CD8-positive, alpha-beta memory T cell (primary cell): ENCODE measurements at regions not wholly inside any gene's neighbourhood (a gene's known extent, or its start where the extent isn't known, plus 50 kb on each side); places are given as distances from the start of the nearest gene placed in this dataset.
"Not testable (repeated sequence)": the region's sequence is repeated elsewhere in the genome, so short reads cannot be mapped to it uniquely, and the experiment has no call there.

Experiments used
- CTCF ChIA-PET: fragments of 350-600 bp; sonication (Branson Sonifier 250); formaldehyde crosslinking; loops from one replicate; lab custom pipeline; 2021; ENCODE audit warnings: antibody characterized with exemption; lab: Charles Lee
- POLR2A ChIA-PET: fragments of 350-600 bp; sonication (Branson Sonifier 250); formaldehyde crosslinking; loops from one replicate; lab custom pipeline; 2021; ENCODE audit warnings: antibody characterized with exemption; lab: Charles Lee
- DNase-seq, 5 donors: peaks; one replicate each; pipeline versions ENCODE4 v3.0.0 to v3.0.0-alpha.2; 2020 to 2022; ENCODE audit warnings: mixed read lengths in 1 of 5
- H3K27ac ChIP-seq: one replicate; pipeline ENCODE4 v1.7.0; 2013; ENCODE audit warnings: low read depth, mild to moderate bottlenecking, low read length, moderate library complexity
- H3K27me3 ChIP-seq: 2 replicates; pipeline ENCODE4 v1.7.0; 2013; ENCODE audit warnings: low read length, mild to moderate bottlenecking; ENCODE audit not compliant: insufficient read depth, poor library complexity, severe bottlenecking
- H3K36me3 ChIP-seq: 2 replicates; pipeline ENCODE4 v1.7.0; 2013; ENCODE audit warnings: mild to moderate bottlenecking, low read length, moderate library complexity; ENCODE audit not compliant: insufficient read depth
- H3K4me1 ChIP-seq: 2 replicates; pipeline ENCODE4 v1.7.0; 2013; ENCODE audit warnings: mild to moderate bottlenecking, low read length, moderate library complexity; ENCODE audit not compliant: insufficient read depth
- H3K4me3 ChIP-seq: 2 replicates; pipeline ENCODE4 v1.7.0; 2013; ENCODE audit warnings: mild to moderate bottlenecking, low read length
- H3K9me3 ChIP-seq: 2 replicates; pipeline ENCODE4 v1.7.0; 2013; ENCODE audit warnings: mild to moderate bottlenecking, low read length
- H3K27ac Mint-ChIP-seq, 8 donors: one replicate each; pipeline ENCODE4 v1.8.0; 2020 to 2021; ENCODE audit warnings: mixed read lengths in 8 of 8, mild to moderate bottlenecking in 6 of 8, inconsistent platforms in 3 of 8, moderate library complexity in 3 of 8
- H3K27me3 Mint-ChIP-seq, 2 donors: one replicate each; pipeline ENCODE4 v1.8.0; 2020 to 2021; ENCODE audit warnings: mixed read lengths in 2 of 2, mild to moderate bottlenecking in 1 of 2, moderate library complexity in 1 of 2
- H3K36me3 Mint-ChIP-seq, 3 donors: one replicate each; pipeline ENCODE4 v1.8.0; 2020 to 2021; ENCODE audit warnings: mixed read lengths in 3 of 3, inconsistent platforms in 1 of 3, mild to moderate bottlenecking in 1 of 3
- H3K4me1 Mint-ChIP-seq, 3 donors: one replicate each; pipeline ENCODE4 v1.8.0; 2020 to 2021; ENCODE audit warnings: mixed read lengths in 3 of 3, inconsistent platforms in 1 of 3, mild to moderate bottlenecking in 1 of 3
- H3K4me3 Mint-ChIP-seq, 7 donors: one replicate each; pipeline ENCODE4 v1.8.0; 2020 to 2021; ENCODE audit warnings: mixed read lengths in 7 of 7, mild to moderate bottlenecking in 6 of 7, moderate library complexity in 4 of 7, inconsistent platforms in 2 of 7
- H3K9me3 Mint-ChIP-seq, 5 donors: one replicate each; pipeline ENCODE4 v1.8.0; 2020 to 2022; ENCODE audit warnings: mixed read lengths in 5 of 5, mild to moderate bottlenecking in 3 of 5, moderate library complexity in 2 of 5, inconsistent platforms in 1 of 5

DNA sequence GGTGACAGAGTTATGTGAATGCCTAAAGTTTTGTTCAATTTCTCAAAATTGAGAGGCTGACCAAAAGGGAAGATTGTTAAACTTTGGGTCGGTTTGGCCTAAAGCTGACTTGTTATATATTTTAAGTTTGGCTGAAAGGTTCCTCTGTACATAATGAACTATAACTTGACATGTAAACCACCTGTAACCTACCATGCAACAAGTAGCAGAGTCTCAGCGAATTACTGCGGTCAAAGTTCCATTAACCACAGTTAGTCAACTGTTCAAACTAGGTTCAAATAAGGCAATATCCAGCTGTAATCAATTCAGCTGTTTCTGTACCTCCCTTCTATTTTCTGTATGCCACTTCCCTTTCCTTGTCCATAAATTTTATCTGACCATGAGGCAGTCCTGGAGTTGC is 325.1 kb upstream of the NMUR2 start:
- H3K9me3 ChIP-seq: no peaks in the 10 kb centered on the region
- no peak for DNase-seq
- H3K36me3 Mint-ChIP-seq: no peaks in the 10 kb centered on the region
- H3K4me1 Mint-ChIP-seq: no peaks in the 10 kb centered on the region
- ChIA-PET CTCF (no interaction called here), POLR2A (no interaction called here)
- H3K27me3 ChIP-seq: no peaks in the 10 kb centered on the region
- H3K4me1 ChIP-seq: no peaks in the 10 kb centered on the region
- H3K27ac Mint-ChIP-seq: no peak overlapping the region
- no peak overlapping the region for H3K27ac ChIP-seq
- H3K9me3 Mint-ChIP-seq: peaks cover 0 to 14% (median 4%) of the 10 kb centered on the region in 5 donors
- no peaks in the 10 kb centered on the region for H3K27me3 Mint-ChIP-seq
- H3K4me3 ChIP-seq: no peak overlapping the region
- no peaks in the 10 kb centered on the region for H3K36me3 ChIP-seq
- no peak overlapping the region for H3K4me3 Mint-ChIP-seq

DNA sequence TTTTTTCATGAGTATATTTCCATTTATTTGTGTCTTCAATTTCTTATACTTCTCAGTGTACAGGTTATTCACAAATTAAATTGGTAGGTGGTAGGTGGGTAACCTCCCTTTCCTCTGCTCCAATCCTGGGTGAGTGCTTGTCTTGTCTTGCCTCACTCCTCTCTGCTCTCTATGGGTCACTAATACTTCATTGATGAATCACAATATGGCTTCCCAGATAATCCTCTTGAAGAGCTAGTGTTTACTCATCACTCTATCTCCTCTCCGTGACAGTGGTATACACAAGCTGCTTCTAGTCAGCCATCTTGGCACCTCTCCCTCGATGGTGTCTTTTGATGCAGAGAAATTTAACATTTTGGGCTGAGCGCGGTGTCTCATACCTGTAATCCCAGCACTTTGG is 331.8 kb upstream of the NMUR2 start:
- ChIA-PET POLR2A (no interaction called here), CTCF (no interaction called here)
- Histone ChIP-seq H3K27me3 (no peaks in the 10 kb centered on the region), H3K9me3 (no peaks in the 10 kb centered on the region), H3K36me3 (no peaks in the 10 kb centered on the region), H3K27ac (no peak overlapping the region), H3K4me1 (no peaks in the 10 kb centered on the region), H3K4me3 (no peak overlapping the region)
- Mint-ChIP-seq H3K27me3 (no peaks in the 10 kb centered on the region), H3K4me1 (no peaks in the 10 kb centered on the region), H3K9me3 (peaks cover 9 to 26% (median 17%) of the 10 kb centered on the region in 5 donors), H3K27ac (no peak overlapping the region), H3K36me3 (no peaks in the 10 kb centered on the region), H3K4me3 (no peak overlapping the region)
- DNase-seq: no peak

DNA sequence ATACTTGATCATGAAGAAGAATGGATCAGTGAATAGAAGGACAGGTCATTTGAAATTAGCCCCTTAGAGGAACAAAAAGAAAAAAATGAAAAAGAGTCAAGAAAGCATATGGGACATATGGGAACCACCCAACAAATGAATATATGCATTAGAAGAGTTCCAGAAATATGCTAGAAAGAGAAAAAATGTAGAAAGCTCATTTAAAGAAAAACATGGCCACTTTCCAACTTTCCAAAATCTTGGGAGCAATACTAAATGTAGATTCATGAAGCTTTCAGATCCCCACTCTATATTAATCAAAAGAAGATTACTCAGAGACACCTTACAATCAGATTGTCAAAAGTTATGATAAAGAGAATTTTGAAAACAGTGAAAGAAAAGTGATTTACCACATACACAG is 334.8 kb upstream of the NMUR2 start:
- Histone ChIP-seq H3K27ac (no peak overlapping the region), H3K9me3 (no peaks in the 10 kb centered on the region), H3K27me3 (no peaks in the 10 kb centered on the region), H3K4me1 (no peaks in the 10 kb centered on the region), H3K4me3 (no peak overlapping the region), H3K36me3 (no peaks in the 10 kb centered on the region)
- H3K27me3 Mint-ChIP-seq: no peaks in the 10 kb centered on the region
- peaks cover 11 to 26% (median 17%) of the 10 kb centered on the region in 5 donors for H3K9me3 Mint-ChIP-seq
- H3K4me1 Mint-ChIP-seq: no peaks in the 10 kb centered on the region
- H3K36me3 Mint-ChIP-seq: no peaks in the 10 kb centered on the region
- no peak overlapping the region for H3K27ac Mint-ChIP-seq
- DNase-seq: no peak
- H3K4me3 Mint-ChIP-seq: no peak overlapping the region
- CTCF ChIA-PET: no interaction called here
- POLR2A ChIA-PET: no interaction called here

DNA sequence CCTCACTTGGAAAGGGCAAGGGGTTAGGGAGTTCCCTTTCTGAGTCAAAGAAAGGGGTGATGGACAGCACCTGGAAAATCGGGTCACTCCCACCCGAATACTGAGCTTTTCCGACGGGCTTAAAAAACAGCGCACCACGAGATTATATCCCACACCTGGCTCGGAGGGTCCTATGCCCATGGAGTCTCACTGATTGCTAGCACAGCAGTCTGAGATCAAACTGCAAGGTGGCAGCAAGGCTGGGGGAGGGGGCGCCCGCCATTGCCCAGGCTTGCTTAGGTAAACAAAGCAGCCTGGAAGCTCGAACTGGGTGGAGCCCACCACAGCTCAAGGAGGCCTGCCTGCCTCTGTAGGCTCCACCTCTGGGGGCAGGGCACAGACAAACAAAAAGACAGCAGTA is 336.0 kb upstream of the NMUR2 start:
- H3K4me1 ChIP-seq, H3K36me3 Mint-ChIP-seq, H3K9me3 ChIP-seq, CTCF ChIA-PET, H3K4me1 Mint-ChIP-seq, H3K4me3 ChIP-seq, H3K27ac Mint-ChIP-seq, H3K27me3 ChIP-seq, H3K27me3 Mint-ChIP-seq, H3K27ac ChIP-seq, H3K4me3 Mint-ChIP-seq, H3K36me3 ChIP-seq, DNase-seq, POLR2A ChIA-PET: not testable (repeated sequence)
- H3K9me3 Mint-ChIP-seq: peaks cover 11 to 26% (median 17%) of the 10 kb centered on the region in 5 donors

DNA sequence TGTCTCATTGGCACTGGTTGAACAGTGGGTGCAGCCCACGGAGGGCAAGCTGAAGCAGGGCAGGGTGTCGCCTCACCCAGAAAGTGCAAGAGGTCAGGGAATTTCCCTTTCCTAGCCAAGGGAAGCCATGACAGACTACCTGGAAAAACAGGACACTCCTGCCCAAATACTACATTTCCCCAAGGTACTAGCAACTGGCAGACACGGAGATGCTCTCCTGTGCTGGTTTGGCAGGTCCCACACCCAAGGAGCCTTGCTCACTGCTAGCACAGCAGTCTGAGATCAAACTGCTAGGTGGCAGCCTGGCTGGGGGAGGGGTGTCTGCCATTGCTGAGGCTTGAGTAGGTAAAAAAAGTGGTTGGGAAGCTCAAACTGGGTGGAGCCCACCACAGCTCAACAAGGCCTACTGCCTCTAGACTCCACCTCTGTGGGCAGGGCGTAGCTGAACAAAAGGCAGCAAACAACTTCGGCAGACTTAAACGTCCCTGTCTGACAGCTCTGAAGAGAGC is 382.7 kb upstream of the NMUR2 start:
- POLR2A ChIA-PET, H3K36me3 Mint-ChIP-seq, H3K4me1 Mint-ChIP-seq, H3K27ac Mint-ChIP-seq, H3K4me1 ChIP-seq, H3K4me3 Mint-ChIP-seq, H3K27me3 ChIP-seq, H3K27ac ChIP-seq, CTCF ChIA-PET, H3K4me3 ChIP-seq, H3K9me3 ChIP-seq, H3K27me3 Mint-ChIP-seq, DNase-seq, H3K36me3 ChIP-seq: not testable (repeated sequence)
- H3K9me3 Mint-ChIP-seq: peaks cover 6 to 22% (median 12%) of the 10 kb centered on the region in 5 donors

DNA sequence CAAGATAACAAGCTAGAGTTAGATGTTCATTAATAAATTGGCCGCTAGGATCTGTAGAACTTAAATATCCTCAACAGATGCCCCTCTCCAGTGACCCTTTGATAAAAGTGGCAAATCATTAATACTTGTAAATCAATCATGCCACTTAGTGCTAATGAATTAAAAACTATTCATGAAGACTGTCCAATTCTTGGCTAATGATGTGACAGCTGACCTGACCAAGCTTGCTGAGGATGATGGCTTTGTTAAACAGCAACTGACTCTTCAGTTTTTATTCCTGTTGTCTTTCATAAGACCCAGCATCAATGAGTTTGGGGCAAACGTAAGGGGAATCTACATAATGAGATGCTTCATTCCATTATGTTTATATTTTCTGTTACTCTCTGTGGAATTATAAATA is 396.8 kb upstream of the NMUR2 start:
- no peaks in the 10 kb centered on the region for H3K27me3 Mint-ChIP-seq
- no peak overlapping the region for H3K4me3 Mint-ChIP-seq
- POLR2A ChIA-PET: no interaction called here
- Histone ChIP-seq H3K9me3 (no peaks in the 10 kb centered on the region), H3K36me3 (no peaks in the 10 kb centered on the region), H3K4me3 (no peak overlapping the region), H3K4me1 (no peaks in the 10 kb centered on the region), H3K27ac (no peak overlapping the region), H3K27me3 (no peaks in the 10 kb centered on the region)
- no peak for DNase-seq
- CTCF ChIA-PET: no interaction called here
- H3K4me1 Mint-ChIP-seq: no peaks in the 10 kb centered on the region
- no peaks in the 10 kb centered on the region for H3K36me3 Mint-ChIP-seq
- H3K9me3 Mint-ChIP-seq: peaks cover 0 to 16% (median 0%) of the 10 kb centered on the region in 5 donors
- no peak overlapping the region for H3K27ac Mint-ChIP-seq

DNA sequence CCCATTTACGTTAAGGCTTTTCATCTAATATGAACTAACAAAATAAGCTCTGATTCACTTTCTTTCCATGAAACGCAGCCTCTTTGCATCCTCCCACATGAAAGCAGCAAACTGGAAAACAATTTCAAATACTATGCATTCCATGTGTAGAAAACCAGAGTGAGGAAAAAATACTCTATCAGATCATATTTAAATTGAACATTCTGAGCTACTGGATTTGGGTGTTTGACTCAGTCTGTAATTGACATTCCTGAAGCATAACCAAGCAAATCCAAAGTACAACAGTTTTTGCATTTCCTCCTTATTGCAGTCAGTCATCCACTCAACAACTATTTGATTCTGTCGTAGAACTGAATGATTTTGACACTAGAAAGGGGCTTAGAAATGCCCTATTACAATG is 399.1 kb upstream of the NMUR2 start:
- H3K9me3 Mint-ChIP-seq: peaks cover 0 to 11% (median 3%) of the 10 kb centered on the region in 5 donors
- Histone ChIP-seq H3K36me3 (no peaks in the 10 kb centered on the region), H3K27ac (no peak overlapping the region), H3K27me3 (no peaks in the 10 kb centered on the region), H3K4me3 (no peak overlapping the region), H3K9me3 (no peaks in the 10 kb centered on the region), H3K4me1 (no peaks in the 10 kb centered on the region)
- ChIA-PET POLR2A (no interaction called here), CTCF (no interaction called here)
- no peak overlapping the region for H3K27ac Mint-ChIP-seq
- H3K27me3 Mint-ChIP-seq: no peaks in the 10 kb centered on the region
- no peaks in the 10 kb centered on the region for H3K4me1 Mint-ChIP-seq
- no peak for DNase-seq
- H3K36me3 Mint-ChIP-seq: no peaks in the 10 kb centered on the region
- H3K4me3 Mint-ChIP-seq: no peak overlapping the region

DNA sequence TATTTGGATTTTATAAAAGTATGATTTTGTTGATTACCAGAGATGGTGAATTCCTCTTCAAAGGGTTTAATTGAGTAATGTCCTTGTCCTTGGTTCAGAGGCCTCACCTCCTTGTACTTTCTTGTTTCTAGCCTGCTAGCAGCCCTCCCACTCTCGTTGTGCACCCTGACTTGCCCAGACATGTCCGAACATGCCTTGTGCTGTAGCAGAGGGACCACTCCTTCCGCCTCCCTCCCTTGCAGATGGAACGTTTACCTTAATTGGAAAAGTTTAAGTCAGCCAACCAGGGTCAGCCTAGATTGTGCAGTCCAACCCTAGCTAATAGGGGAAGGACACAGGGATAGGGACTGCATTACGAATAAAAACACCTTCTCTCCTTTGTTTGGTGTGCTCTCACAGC is 406.9 kb upstream of the NMUR2 start:
- no peak overlapping the region for H3K4me3 ChIP-seq
- H3K4me1 ChIP-seq: no peaks in the 10 kb centered on the region
- Mint-ChIP-seq H3K4me3 (no peak overlapping the region), H3K27me3 (no peaks in the 10 kb centered on the region), H3K9me3 (peaks cover 0 to 9% (median 7%) of the 10 kb centered on the region in 5 donors), H3K27ac (no peak overlapping the region), H3K4me1 (no peaks in the 10 kb centered on the region), H3K36me3 (no peaks in the 10 kb centered on the region)
- H3K27me3 ChIP-seq: no peaks in the 10 kb centered on the region
- H3K9me3 ChIP-seq: no peaks in the 10 kb centered on the region
- ChIA-PET CTCF (no interaction called here), POLR2A (no interaction called here)
- no peaks in the 10 kb centered on the region for H3K36me3 ChIP-seq
- no peak for DNase-seq
- H3K27ac ChIP-seq: no peak overlapping the region

DNA sequence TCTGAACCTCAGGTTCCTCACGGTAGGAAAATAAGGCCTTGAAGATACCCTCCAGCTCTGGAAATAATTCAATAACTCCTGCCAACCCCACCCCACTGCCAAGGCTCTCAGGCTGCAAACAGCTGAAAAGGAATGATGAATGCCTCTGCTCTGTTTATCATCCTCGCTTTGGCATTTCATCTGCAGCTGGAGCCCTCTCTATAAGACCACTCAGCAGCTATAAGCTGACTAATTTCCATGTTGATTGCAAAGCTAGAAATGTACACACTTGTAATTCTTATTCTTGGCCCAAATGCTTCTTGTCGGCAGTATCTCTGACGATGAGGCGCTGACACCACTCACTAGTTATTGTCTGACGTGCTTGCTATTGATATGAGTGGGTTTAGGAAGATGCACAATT is 408.4 kb upstream of the NMUR2 start:
- ChIA-PET POLR2A (no interaction called here), CTCF (no interaction called here)
- H3K9me3 Mint-ChIP-seq: peaks cover 1 to 12% (median 6%) of the 10 kb centered on the region in 5 donors
- no peaks in the 10 kb centered on the region for H3K27me3 Mint-ChIP-seq
- no peak overlapping the region for H3K27ac Mint-ChIP-seq
- no peaks in the 10 kb centered on the region for H3K4me1 Mint-ChIP-seq
- no peak for DNase-seq
- no peaks in the 10 kb centered on the region for H3K36me3 Mint-ChIP-seq
- no peak overlapping the region for H3K4me3 Mint-ChIP-seq
- H3K4me3 ChIP-seq: no peak overlapping the region
- no peaks in the 10 kb centered on the region for H3K27me3 ChIP-seq
- H3K36me3 ChIP-seq: no peaks in the 10 kb centered on the region
- H3K4me1 ChIP-seq: no peaks in the 10 kb centered on the region
- no peak overlapping the region for H3K27ac ChIP-seq
- H3K9me3 ChIP-seq: no peaks in the 10 kb centered on the region
